Tibial nerve (tissue), 3 donors: ENCODE measurements at regions not wholly inside any gene's neighbourhood (a gene's known extent, or its start where the extent isn't known, plus 50 kb on each side); places are given as distances from the start of the nearest gene placed in this dataset.

ENCODE experiments used
- POLR2A ChIP-seq, 2 donors: fragments of 450-650 bp; IDR thresholded peaks; one replicate each; pipeline ENCODE4 v1.6.1; 2017; ENCODE audit warnings: antibody characterized with exemption in 2 of 2, mild to moderate bottlenecking in 2 of 2, moderate library complexity in 2 of 2
- TF ChIP-seq, protein P1 (sequence below), 5 experiments: fragments of 200-600 bp in 3 of 5; fragments of 450-650 bp in 2 of 5; sonication (generic) in 3 of 5; IDR thresholded peaks; one replicate each; pipeline ENCODE4 v1.5.1; 2016 to 2019; ENCODE audit warnings: antibody characterized with exemption in 5 of 5, mild to moderate bottlenecking in 3 of 5, moderate library complexity in 2 of 5

DNA sequence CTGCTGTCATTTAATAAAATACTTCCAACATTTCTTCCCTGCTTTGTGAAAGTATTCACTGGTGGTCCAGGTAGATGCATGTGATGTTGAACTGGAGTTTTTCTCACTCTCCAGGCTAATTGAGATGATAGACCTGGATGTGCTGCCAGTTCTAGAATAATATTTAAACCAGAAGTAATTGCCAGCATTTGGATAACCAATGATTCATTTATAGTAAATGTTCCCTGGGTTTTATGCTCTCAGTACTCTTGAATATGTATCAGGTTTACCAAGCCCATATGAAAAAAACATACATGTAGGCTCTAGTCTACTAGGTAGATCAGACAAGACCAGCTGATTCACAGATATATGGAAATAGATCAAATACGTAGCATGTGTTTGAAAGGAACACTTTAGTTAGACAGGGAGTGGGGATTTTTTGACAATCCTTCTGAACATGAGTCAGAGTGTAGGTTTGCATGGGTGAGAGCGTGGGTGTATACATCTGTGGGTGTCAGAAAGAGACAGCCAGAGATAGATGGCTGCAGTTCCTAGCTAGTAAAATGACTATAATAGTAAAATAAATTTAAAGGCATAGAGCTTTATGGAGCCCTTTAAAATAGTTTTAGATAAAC is 115.1 kb downstream of the NAB1 start:
- TF ChIP-seq, protein P1, sequence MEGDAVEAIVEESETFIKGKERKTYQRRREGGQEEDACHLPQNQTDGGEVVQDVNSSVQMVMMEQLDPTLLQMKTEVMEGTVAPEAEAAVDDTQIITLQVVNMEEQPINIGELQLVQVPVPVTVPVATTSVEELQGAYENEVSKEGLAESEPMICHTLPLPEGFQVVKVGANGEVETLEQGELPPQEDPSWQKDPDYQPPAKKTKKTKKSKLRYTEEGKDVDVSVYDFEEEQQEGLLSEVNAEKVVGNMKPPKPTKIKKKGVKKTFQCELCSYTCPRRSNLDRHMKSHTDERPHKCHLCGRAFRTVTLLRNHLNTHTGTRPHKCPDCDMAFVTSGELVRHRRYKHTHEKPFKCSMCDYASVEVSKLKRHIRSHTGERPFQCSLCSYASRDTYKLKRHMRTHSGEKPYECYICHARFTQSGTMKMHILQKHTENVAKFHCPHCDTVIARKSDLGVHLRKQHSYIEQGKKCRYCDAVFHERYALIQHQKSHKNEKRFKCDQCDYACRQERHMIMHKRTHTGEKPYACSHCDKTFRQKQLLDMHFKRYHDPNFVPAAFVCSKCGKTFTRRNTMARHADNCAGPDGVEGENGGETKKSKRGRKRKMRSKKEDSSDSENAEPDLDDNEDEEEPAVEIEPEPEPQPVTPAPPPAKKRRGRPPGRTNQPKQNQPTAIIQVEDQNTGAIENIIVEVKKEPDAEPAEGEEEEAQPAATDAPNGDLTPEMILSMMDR (IDR thresholded peaks at IDR 0.05) = no peak
- no peak for TF ChIP-seq POLR2A (IDR thresholded peaks at IDR 0.05)
